SHP77 (cell line): ENCODE measurements at regions not wholly inside any gene's neighbourhood (a gene's known extent, or its start where the extent isn't known, plus 50 kb on each side); places are given as distances from the start of the nearest gene placed in this dataset.
"Not testable (repeated sequence)": the region's sequence is repeated elsewhere in the genome, so short reads cannot be mapped to it uniquely, and the experiment has no call there.

Source experiments
- DNase-seq, 2 experiments: peaks; one replicate each; lab custom pipeline; 2025; lab: John Stamatoyannopoulos, UW

- no peak for DNase-seq
Measured at GRCh38 chr6:80923816-80924215, 817.3 kb downstream of the BCKDHB start.

- no peak for DNase-seq
Measured at GRCh38 chr6:80922916-80923455, 816.5 kb downstream of the BCKDHB start.

DNA sequence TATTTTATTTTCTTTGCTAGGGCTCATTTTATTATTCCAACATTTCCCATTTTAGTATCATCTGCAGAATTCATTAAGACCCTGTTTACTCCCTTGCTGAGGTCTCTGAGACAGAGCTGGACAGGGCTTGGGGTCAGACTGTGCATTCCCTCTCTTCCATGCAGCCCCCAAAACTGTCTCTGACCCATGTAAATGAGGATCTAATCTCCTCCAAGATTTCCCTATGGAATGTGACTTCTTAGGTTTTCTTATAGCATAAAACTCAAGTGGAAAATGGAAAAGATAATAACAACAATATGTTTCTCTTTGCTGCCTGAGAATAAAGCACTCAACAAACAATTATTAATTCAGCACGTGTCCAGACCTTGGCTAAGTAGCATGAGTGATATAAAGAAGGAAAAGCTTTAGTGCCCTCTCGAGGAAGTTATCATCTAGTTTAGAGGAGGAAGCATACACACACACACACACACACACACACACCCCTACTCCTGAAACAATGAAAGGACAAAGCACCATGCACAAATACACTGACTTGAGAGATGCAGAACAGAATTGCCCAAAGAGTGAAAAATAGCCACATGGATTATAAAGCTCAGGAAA is 815.5 kb downstream of the BCKDHB start:
- DNase-seq = no peak

DNA sequence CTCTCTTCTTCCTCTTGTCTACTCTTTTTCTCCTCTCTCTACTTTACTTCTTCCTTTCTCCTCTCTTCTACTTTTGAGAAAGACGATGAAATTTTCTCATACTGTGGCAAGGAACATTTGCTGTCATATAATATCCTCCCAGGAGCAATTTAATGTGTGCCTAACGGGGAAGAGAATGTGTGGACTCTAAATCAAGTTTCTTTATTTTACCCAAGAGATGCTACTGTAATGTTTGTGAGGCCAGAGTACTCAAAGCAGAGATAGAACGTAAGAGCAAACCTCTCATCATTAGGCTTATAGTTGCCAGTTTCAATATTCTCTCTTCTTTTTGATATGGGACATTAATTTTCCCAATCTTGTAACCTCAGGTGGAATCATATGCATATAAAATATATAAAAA is 801.4 kb downstream of the BCKDHB start:
- DNase-seq = no peak

- no peak for DNase-seq
Measured at GRCh38 chr6:80903711-80904110, 797.2 kb downstream of the BCKDHB start.

GRCh38 chr6:80886475-80886874 is 780.0 kb downstream of the BCKDHB start:
- DNase-seq = no peak

DNA sequence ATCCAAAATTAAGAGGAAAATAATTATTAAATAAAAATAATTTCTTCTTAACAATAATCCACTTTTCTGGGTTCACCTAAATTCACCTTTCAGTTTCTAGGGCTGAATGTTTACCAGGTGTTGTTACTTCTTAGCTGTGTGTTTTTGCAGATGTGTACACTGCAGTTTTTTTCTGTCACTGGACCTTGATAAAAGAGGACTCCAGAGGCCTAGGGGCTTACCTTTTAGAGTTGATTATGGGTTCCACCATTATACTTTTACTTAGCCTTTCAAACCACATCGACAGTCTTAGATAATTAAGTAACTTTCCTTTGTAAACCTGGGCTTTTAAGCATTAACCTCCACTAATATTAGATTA is 766.5 kb downstream of the BCKDHB start:
- no peak for DNase-seq

DNA sequence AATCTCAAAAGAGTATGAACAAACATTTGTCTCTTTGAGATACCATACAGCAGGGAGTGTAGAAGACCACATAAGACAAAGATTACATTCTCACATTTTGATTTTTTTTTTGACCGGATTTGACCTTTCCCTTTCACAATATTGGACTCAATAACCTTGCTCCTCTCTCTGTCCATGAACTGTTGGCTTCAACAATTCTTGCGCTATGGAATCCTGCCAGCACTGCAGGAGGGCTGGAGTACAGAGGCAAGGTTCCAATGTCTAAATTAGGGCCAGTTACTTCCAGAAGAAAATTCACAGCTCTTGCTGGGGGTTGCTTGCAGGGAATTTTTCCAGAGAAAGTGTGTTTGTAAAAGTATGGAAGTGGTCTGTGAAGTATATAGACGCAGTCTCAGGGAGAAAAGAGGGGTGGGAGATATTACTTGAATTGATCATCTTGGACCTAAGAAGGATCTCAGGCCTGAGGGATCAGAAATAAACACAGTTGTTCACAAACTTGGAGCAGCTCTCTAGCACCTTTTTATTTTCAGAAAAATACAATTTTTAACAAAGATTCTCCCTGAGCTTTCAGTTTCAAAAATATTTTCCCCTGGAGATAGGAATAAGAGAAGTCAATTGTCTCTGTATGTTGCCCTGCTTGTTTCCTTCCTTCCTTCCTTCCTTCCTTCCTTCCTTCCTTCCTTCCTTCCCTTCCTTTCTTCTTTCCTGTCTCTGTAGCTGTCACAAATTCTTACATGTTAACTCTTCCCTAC is 765.9 kb downstream of the BCKDHB start:
- DNase-seq = no peak

DNA sequence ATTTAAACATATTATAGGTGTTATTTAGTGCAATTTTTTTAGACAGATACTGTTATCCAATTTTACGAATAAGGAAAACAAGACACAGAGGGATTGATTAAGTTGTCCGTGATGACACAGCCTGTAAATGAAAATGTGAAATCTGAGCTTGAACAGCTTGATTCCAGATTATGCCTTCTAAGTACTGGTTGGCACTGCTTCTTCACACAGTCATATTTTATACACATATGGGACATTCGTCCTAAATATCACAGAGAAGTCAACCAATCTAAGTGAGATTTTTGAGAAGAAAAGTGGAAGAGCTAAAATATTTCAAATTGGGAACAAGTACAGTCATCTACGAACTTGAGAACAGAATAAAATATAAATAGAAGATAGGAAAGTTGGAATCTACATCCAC is 756.3 kb downstream of the BCKDHB start:
- DNase-seq = no peak

- DNase-seq = no peak
Measured at GRCh38 chr6:80860107-80860506, 753.6 kb downstream of the BCKDHB start.

DNA sequence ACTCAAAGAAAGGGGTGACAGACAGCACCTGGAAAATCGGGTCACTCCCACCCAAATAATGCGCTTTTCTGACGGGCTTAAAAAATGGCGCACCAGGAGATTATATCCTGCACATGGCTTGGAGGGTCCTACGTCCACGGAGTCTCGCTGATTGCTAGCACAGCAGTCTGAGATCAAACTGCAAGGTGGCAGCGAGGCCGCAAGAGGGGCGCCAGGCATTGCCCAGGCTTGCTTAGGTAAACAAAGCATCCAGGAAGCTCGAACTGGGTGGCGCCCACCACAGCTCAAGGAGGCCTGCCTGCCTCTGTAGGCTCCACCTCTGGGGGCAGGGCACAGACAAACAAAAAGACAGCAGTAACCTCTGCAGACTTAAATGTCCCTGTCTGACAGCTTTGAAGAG is 741.5 kb downstream of the BCKDHB start:
- DNase-seq = not testable (repeated sequence)

- DNase-seq = no peak
Measured at GRCh38 chr6:80832337-80832736, 725.9 kb downstream of the BCKDHB start.

GRCh38 chr6:80793411-80793810 is 686.9 kb downstream of the BCKDHB start:
- no peak for DNase-seq

- DNase-seq = no peak
Measured at GRCh38 chr6:80792151-80792550, 685.7 kb downstream of the BCKDHB start.

- no peak for DNase-seq
Measured at GRCh38 chr6:80789912-80790570, 683.6 kb downstream of the BCKDHB start.

- DNase-seq = not testable (repeated sequence)
Measured at GRCh38 chr6:80783271-80783670, 676.8 kb downstream of the BCKDHB start.

GRCh38 chr6:80771941-80772340 is 665.5 kb downstream of the BCKDHB start:
- DNase-seq = no peak

DNA sequence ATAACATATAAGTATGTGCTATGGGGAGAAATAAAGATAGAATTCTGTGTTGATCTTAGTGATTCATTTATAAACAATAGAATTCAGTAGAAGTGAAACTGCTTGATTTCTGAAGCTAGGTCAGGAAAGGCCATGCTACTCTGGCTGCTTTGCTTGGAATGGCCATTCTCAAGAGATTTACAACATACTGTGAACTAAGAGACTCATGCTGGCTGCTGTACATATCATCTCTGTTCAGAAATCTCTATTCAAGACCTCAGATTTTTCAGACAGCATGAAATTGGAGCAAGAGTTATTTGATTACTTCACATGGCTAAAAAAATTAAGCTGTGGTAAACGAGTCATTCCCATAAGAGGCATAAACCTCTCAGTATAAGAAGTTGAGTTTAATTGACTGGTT is 662.6 kb downstream of the BCKDHB start:
- DNase-seq = no peak

GRCh38 chr6:80767808-80768207 is 661.3 kb downstream of the BCKDHB start:
- no peak for DNase-seq

GRCh38 chr6:80744213-80744612 is 637.7 kb downstream of the BCKDHB start:
- no peak for DNase-seq

DNA sequence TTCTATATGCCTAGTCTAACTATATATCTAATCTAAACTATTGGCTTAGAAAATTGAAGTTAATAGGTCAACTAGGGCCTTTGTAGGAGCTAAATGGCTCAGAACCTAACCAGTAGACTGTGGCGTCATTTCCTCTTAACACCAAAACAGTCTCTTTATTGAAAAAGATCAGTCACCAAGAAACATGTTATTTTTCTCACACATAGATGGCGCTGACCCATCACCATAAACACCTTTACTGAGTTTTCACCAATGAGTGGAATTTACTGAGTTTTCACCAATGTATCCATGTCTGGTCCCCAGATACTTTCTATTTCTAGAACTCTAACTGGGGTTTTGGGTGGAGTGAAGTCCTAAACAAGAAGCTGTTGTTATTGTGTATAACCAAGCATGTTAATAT is 636.0 kb downstream of the BCKDHB start:
- peak; percentile 11 to 16 for DNase-seq

DNA sequence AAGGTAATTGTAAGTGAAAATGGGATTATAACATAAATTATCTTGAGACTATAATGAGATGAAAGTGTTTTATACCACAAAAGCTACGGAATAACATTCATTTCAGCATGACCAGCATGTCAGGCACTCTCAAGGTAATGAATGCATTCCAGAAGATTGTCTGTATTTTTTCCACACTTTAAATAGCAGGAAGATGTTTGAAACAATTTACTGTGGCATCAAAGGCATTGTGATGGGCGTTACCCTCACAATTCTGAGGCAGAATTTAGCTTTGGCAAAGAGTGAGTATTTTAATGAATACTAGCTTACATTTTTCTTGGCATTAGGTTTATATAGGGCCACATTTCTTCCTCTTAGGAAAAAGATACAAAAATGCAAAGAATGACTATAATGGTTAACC is 627.2 kb downstream of the BCKDHB start:
- no peak for DNase-seq

DNA sequence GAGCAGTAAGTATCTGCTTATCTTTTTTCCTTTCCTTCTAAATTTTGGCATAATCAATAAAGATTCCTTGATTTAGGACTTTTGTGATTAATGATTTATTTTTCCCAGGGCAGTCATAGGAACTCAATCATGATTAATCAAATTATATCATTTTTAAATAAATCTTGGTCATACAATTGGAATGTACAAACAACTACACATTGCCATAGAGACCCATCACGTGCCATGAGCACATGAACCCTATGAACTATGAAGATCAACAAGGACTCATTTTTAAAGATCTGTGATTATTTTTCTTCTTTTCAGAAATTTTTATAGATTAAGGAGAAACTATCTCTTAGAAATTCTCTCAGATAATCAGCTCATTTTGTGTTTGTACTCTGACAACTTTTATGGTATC is 622.4 kb downstream of the BCKDHB start:
- no peak for DNase-seq
